HCT116 (cell line): ENCODE measurements at regions not wholly inside any gene's neighbourhood (a gene's known extent, or its start where the extent isn't known, plus 50 kb on each side); places are given as distances from the start of the nearest gene placed in this dataset.

ENCODE experiments used
- ATAC-seq: fragments of 200-7000 bp; cut with Tn5 transposase; 2 replicates; pipeline ENCODE4 v1.9.1; 2020; ENCODE audit warnings: mild to moderate bottlenecking, moderate library complexity
- BruUV-seq: library from RNA; stranded (reverse); fragments of 400-500 nt; replicated peaks from 2 replicates; lab custom pipeline; 2021; lab: Mats Ljungman, UMichigan
- CTCF ChIA-PET: fragments of 300-600 bp; sonication (Branson Sonifier 250); formaldehyde crosslinking; loops from one replicate; lab custom pipeline; 2021; ENCODE audit warnings: antibody characterized with exemption; lab: Charles Lee
- POLR2A ChIA-PET: fragments of 300-600, 350-600 bp; sonication (Branson Sonifier 250); formaldehyde crosslinking; loops from one replicate; lab custom pipeline; 2021; ENCODE audit warnings: antibody characterized with exemption; lab: Charles Lee
- RAD21 ChIA-PET, 2 experiments: fragments of 300-600 bp; sonication (Branson Sonifier 250); formaldehyde crosslinking; loops; one replicate each; lab custom pipeline; 2023; ENCODE audit warnings: low total read pairs in 2 of 2; ENCODE audit not compliant: uncharacterized antibody in 2 of 2, unreplicated experiment in 2 of 2, low non-redundant PET in 1 of 2; lab: Charles Lee
- DNase-seq: peaks from one replicate; pipeline ENCODE4 v3.0.0-alpha.2; 2010; ENCODE audit warnings: low read depth, low spot score
- H2AFZ ChIP-seq: fragments of 200-600 bp; shearing (Covaris generic), sonication (generic); 2 replicates; pipeline ENCODE4 v1.6.1; 2017; ENCODE audit warnings: low read depth, mixed run types, mixed read lengths, antibody characterized with exemption, low read length; ENCODE audit not compliant: poor library complexity, severe bottlenecking
- H3K27ac ChIP-seq: 2 replicates; pipeline ENCODE4 v1.5.1; 2012; ENCODE audit warnings: low read depth, low read length
- H3K27me3 ChIP-seq: fragments of 200-600 bp; sonication (generic); 2 replicates; pipeline ENCODE4 v1.6.1; 2016; ENCODE audit warnings: mixed run types, low read length, mixed read lengths; ENCODE audit not compliant: insufficient read depth
- H3K36me3 ChIP-seq, 2 experiments: fragments of 200-500 bp in 1 of 2; fragments of 200-600 bp in 1 of 2; sonication (Bioruptor generic) in 1 of 2; sonication (generic) in 1 of 2; 2 replicates each; pipeline versions ENCODE4 v1.5.1 to v1.6.1; 2014 to 2016; ENCODE audit warnings: low read length in 2 of 2, inconsistent platforms in 1 of 2, mixed read lengths in 1 of 2, mixed run types in 1 of 2; ENCODE audit not compliant: insufficient read depth in 2 of 2, control insufficient read depth in 1 of 2
- H3K4me1 ChIP-seq, 2 experiments: fragments of 200-600 bp in 1 of 2; sonication (generic) in 1 of 2; 2 replicates each; pipeline versions ENCODE4 v1.5.1 to v1.6.1; 2012 to 2017; ENCODE audit warnings: low read length in 2 of 2, inconsistent platforms in 1 of 2, mild to moderate bottlenecking in 1 of 2, mixed read lengths in 1 of 2, mixed run types in 1 of 2, moderate library complexity in 1 of 2; ENCODE audit not compliant: insufficient read depth in 2 of 2, control insufficient read depth in 1 of 2
- H3K4me2 ChIP-seq: fragments of 200-600 bp; sonication (generic); 2 replicates; pipeline ENCODE4 v1.6.1; 2017; ENCODE audit warnings: mixed run types, low read length, mixed read lengths
- H3K4me3 ChIP-seq, 2 experiments: fragments of 200-600 bp in 1 of 2; sonication (generic) in 1 of 2; replicated peaks in 1 of 2; 2 replicates each; pipeline ENCODE4 v1.5.1; 2011 to 2016; ENCODE audit warnings: low read length in 2 of 2, control low read depth in 1 of 2, low read depth in 1 of 2, mild to moderate bottlenecking in 1 of 2, mixed read lengths in 1 of 2, mixed run types in 1 of 2
- H3K79me2 ChIP-seq: fragments of 200-600 bp; sonication (generic); 2 replicates; pipeline ENCODE4 v1.6.1; 2017; ENCODE audit warnings: mild to moderate bottlenecking, mixed run types, low read length, moderate library complexity, mixed read lengths; ENCODE audit not compliant: insufficient read depth
- H3K9ac ChIP-seq: fragments of 200-600 bp; sonication (generic); 2 replicates; pipeline ENCODE4 v1.6.1; 2016; ENCODE audit warnings: low read length, mixed read lengths
- H3K9me2 ChIP-seq: fragments of 200-600 bp; sonication (generic), shearing (Covaris generic); 2 replicates; pipeline ENCODE4 v1.6.1; 2017; ENCODE audit warnings: mixed run types, mild to moderate bottlenecking, moderate library complexity; ENCODE audit not compliant: insufficient read depth
- H3K9me3 ChIP-seq, 2 experiments: fragments of 200-500 bp in 1 of 2; fragments of 200-600 bp in 1 of 2; sonication (Bioruptor generic) in 1 of 2; sonication (generic) in 1 of 2; 2 replicates each; pipeline ENCODE4 v1.6.1; 2014 to 2017; ENCODE audit warnings: low read length in 2 of 2, mixed read lengths in 2 of 2, inconsistent platforms in 1 of 2, low read depth in 1 of 2, mild to moderate bottlenecking in 1 of 2, mixed run types in 1 of 2, moderate library complexity in 1 of 2; ENCODE audit not compliant: control insufficient read depth in 1 of 2, insufficient read depth in 1 of 2
- H4K20me1 ChIP-seq: fragments of 200-600 bp; sonication (generic), shearing (Covaris generic); 2 replicates; pipeline ENCODE4 v1.6.1; 2017; ENCODE audit warnings: mixed run types, mild to moderate bottlenecking, moderate library complexity; ENCODE audit not compliant: insufficient read depth
- CBX3 ChIP-seq: IDR thresholded peaks from 2 replicates; pipeline ENCODE4 v1.6.1; 2012; ENCODE audit warnings: low read depth
- EZH2phosphoT487 ChIP-seq: fragments of 200-600 bp; IDR thresholded peaks from 2 replicates; pipeline ENCODE4 v1.6.1; 2018; ENCODE audit warnings: antibody characterized with exemption, borderline replicate concordance
- FOSL1 ChIP-seq: IDR thresholded peaks from 2 replicates; pipeline ENCODE4 v1.6.1; 2012; ENCODE audit warnings: low read depth
- JUND ChIP-seq: IDR thresholded peaks from 2 replicates; pipeline ENCODE4 v1.6.1; 2012
- MAX ChIP-seq: IDR thresholded peaks from 2 replicates; pipeline ENCODE4 v1.6.1; 2012
- POLR2AphosphoS5 ChIP-seq: IDR thresholded peaks from 2 replicates; pipeline ENCODE4 v1.6.1; 2011; ENCODE audit warnings: mild to moderate bottlenecking, low read depth, low read length, moderate library complexity
- RAD21 ChIP-seq: IDR thresholded peaks from 2 replicates; pipeline ENCODE4 v1.6.1; 2012; ENCODE audit warnings: low read depth, mild to moderate bottlenecking
- SIN3A ChIP-seq: IDR thresholded peaks from 2 replicates; pipeline ENCODE4 v1.6.1; 2012; ENCODE audit warnings: low read depth
- SP1 ChIP-seq: IDR thresholded peaks from 2 replicates; pipeline ENCODE4 v1.6.1; 2012; ENCODE audit warnings: low read depth
- SRF ChIP-seq: IDR thresholded peaks from 2 replicates; pipeline ENCODE4 v1.6.1; 2012; ENCODE audit warnings: low read depth
- TCF7L2 ChIP-seq: IDR thresholded peaks from 2 replicates; pipeline ENCODE4 v1.7.0; 2011; ENCODE audit warnings: borderline replicate concordance, inconsistent platforms; ENCODE audit not compliant: insufficient read depth, insufficient read length; ENCODE audit errors: extremely low read depth
- YY1 ChIP-seq: IDR thresholded peaks from 2 replicates; pipeline ENCODE4 v1.6.1; 2011; ENCODE audit warnings: low read length, low read depth, moderate library complexity, mild to moderate bottlenecking; ENCODE audit not compliant: insufficient replicate concordance; ENCODE audit errors: extremely low read depth
- intact Hi-C: fragments of 100-400 bp; cut with micrococcal nuclease; formaldehyde crosslinking; loops from 2 replicates; pipeline ENCODE4 v1.10.0; 2022
- TF ChIP-seq, protein P1 (sequence below), 3 experiments: fragments of 200-600 bp in 1 of 3; sonication (generic) in 1 of 3; IDR thresholded peaks in 2 of 3; conservative IDR thresholded peaks in 1 of 3; 2 replicates each; pipeline ENCODE4 v1.5.1; 2012 to 2017; ENCODE audit warnings: low read depth in 2 of 3, low read length in 2 of 3, antibody characterized with exemption in 1 of 3, borderline replicate concordance in 1 of 3, control low read depth in 1 of 3, mild to moderate bottlenecking in 1 of 3, mixed read lengths in 1 of 3, mixed run types in 1 of 3, moderate library complexity in 1 of 3; ENCODE audit not compliant: insufficient read depth in 1 of 3

GRCh38 chr21:38569733-38570132 is 71.5 kb upstream of the ERG start:
- Histone ChIP-seq H3K36me3 (no peaks in the 10 kb centered on the region), H3K9me2 (no peaks in the 10 kb centered on the region), H4K20me1 (no peaks in the 10 kb centered on the region), H3K4me1 (no peaks in the 10 kb centered on the region), H3K9ac (no peak overlapping the region), H3K27ac (no peak overlapping the region), H3K9me3 (no peaks in the 10 kb centered on the region)
- ChIA-PET CTCF (no interaction called here), POLR2A (interaction anchor here (0.7 kb wide), 1 partner anchor 109 kb away, joined by 4 read pairs; no protein-coding TSS in a partner anchor), RAD21 (no interaction called here)
- ATAC-seq, result no peak
- no peak for TF ChIP-seq JUND
- TF ChIP-seq POLR2AphosphoS5, result no peak
- no peak for TF ChIP-seq SIN3A
- TF ChIP-seq FOSL1, result no peak
- TF ChIP-seq CBX3, result no peak
- TF ChIP-seq, protein P1, sequence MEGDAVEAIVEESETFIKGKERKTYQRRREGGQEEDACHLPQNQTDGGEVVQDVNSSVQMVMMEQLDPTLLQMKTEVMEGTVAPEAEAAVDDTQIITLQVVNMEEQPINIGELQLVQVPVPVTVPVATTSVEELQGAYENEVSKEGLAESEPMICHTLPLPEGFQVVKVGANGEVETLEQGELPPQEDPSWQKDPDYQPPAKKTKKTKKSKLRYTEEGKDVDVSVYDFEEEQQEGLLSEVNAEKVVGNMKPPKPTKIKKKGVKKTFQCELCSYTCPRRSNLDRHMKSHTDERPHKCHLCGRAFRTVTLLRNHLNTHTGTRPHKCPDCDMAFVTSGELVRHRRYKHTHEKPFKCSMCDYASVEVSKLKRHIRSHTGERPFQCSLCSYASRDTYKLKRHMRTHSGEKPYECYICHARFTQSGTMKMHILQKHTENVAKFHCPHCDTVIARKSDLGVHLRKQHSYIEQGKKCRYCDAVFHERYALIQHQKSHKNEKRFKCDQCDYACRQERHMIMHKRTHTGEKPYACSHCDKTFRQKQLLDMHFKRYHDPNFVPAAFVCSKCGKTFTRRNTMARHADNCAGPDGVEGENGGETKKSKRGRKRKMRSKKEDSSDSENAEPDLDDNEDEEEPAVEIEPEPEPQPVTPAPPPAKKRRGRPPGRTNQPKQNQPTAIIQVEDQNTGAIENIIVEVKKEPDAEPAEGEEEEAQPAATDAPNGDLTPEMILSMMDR (IDR thresholded peaks at IDR 0.05 in 2 of 3, conservative IDR thresholded peaks at IDR 0.05 in 1 of 3; ENCODE audit: borderline replicate concordance in 1 of 3, insufficient read depth in 1 of 3, low read depth in 2 of 3, low read length in 2 of 3), result no peak
- no peak for TF ChIP-seq SP1
- no peak for TF ChIP-seq TCF7L2
- TF ChIP-seq, all 23 proteins: peak for 0
- Histone ChIP-seq H3K27me3 (peaks cover 42% of the 10 kb centered on the region), H3K4me3 (no peak overlapping the region), H2AFZ (no peak overlapping the region), H3K79me2 (no peaks in the 10 kb centered on the region), H3K4me2 (no peak overlapping the region)
- no peak for DNase-seq
- intact Hi-C loops, result no loop called here
- BruUV-seq, result no TSS peak

DNA sequence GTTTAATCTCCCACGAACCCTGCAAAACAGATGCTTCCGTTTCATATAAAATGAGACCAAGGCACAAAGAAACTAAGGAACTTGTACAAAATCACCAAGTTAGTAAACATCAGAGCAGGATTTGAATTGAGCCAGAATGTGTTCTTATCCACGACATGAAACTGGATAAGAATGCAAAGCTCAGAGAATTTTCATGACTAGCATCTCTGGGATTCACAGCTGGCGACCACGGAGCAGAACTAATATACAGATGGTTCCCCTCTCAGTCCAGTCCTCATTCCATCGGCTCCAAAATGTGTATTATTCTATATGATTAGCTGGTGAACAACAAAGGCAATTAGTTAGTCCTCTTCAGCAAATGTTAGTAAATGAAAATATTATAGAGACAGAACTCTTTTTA is 72.3 kb upstream of the ERG start:
- H3K4me1 ChIP-seq, result no peaks in the 10 kb centered on the region
- H3K4me2 ChIP-seq, result no peak overlapping the region
- DNase-seq, result no peak
- no peaks in the 10 kb centered on the region for H3K79me2 ChIP-seq
- ChIA-PET CTCF (no interaction called here), RAD21 (no interaction called here), POLR2A (no interaction called here)
- no peak overlapping the region for H3K4me3 ChIP-seq
- BruUV-seq, result no TSS peak
- no peak overlapping the region for H3K27ac ChIP-seq
- no peak for ATAC-seq
- H4K20me1 ChIP-seq, result no peaks in the 10 kb centered on the region
- H2AFZ ChIP-seq, result no peak overlapping the region
- H3K9ac ChIP-seq, result no peak overlapping the region
- intact Hi-C loops, result no loop called here
- H3K27me3 ChIP-seq, result peaks cover 50% of the 10 kb centered on the region
- H3K9me2 ChIP-seq, result no peaks in the 10 kb centered on the region
- TF ChIP-seq SRF (no peak), JUND (no peak), EZH2phosphoT487 (no peak), MAX (no peak), POLR2AphosphoS5 (no peak), FOSL1 (no peak), SP1 (no peak), CBX3 (no peak), RAD21 (no peak), YY1 (no peak), TCF7L2 (no peak), SIN3A (no peak)
- TF ChIP-seq, all 23 proteins: peak for 0
- H3K36me3 ChIP-seq, result no peaks in the 10 kb centered on the region
- no peaks in the 10 kb centered on the region for H3K9me3 ChIP-seq
